ENCODE measurements at regions not wholly inside any gene's neighbourhood (a gene's known extent, or its start where the extent isn't known, plus 50 kb on each side); places are given as distances from the start of the nearest gene placed in this dataset.

GRCh38 chr10:94194256-94194655 lies 168.5 kb downstream of the NOC3L start:
- no peak for ATAC-seq (ENCODE audit: low FRiP score)
- TF ChIP-seq CTCF (IDR thresholded peaks at IDR 0.05) = no peak
- no peak for DNase-seq (ENCODE audit: low spot score)

- no peak for TF ChIP-seq CTCF (IDR thresholded peaks at IDR 0.05)
- no peak for ATAC-seq (ENCODE audit: low FRiP score)
- DNase-seq (ENCODE audit: low spot score) = no peak
These were observed 165.5 kb downstream of the NOC3L start for GRCh38 chr10:94197241-94197640.

GRCh38 chr10:94198324-94198723 lies 164.4 kb downstream of the NOC3L start:
- ATAC-seq (ENCODE audit: low FRiP score) (no peak), DNase-seq (ENCODE audit: low spot score) (no peak)
- TF ChIP-seq CTCF (IDR thresholded peaks at IDR 0.05) = no peak

GRCh38 chr10:94199565-94199964 lies 163.2 kb downstream of the NOC3L start:
- TF ChIP-seq CTCF (IDR thresholded peaks at IDR 0.05) = no peak
- ATAC-seq (ENCODE audit: low FRiP score) (no peak), DNase-seq (ENCODE audit: low spot score) (no peak)

- no peak for TF ChIP-seq CTCF (IDR thresholded peaks at IDR 0.05)
- ATAC-seq (ENCODE audit: low FRiP score) (no peak), DNase-seq (ENCODE audit: low spot score) (no peak)
These were observed 162.4 kb downstream of the NOC3L start for GRCh38 chr10:94200146-94200837.

GRCh38 chr10:94205396-94205831 lies 157.3 kb downstream of the NOC3L start:
- TF ChIP-seq CTCF (IDR thresholded peaks at IDR 0.05) = no peak
- DNase-seq (ENCODE audit: low spot score) = no peak
- no peak for ATAC-seq (ENCODE audit: low FRiP score)

- TF ChIP-seq CTCF (IDR thresholded peaks at IDR 0.05) = no peak
- ATAC-seq (ENCODE audit: low FRiP score) = no peak
- no peak for DNase-seq (ENCODE audit: low spot score)
These were observed 156.6 kb downstream of the NOC3L start for GRCh38 chr10:94206176-94206575.

Data from omental fat pad (tissue), 3 donors.